HG03558 (cell line): ENCODE measurements at regions not wholly inside any gene's neighbourhood (a gene's known extent, or its start where the extent isn't known, plus 50 kb on each side); places are given as distances from the start of the nearest gene placed in this dataset.
"Not testable (repeated sequence)": the region's sequence is repeated elsewhere in the genome, so short reads cannot be mapped to it uniquely, and the experiment has no call there.

ENCODE experiments used
- ATAC-seq: cut with Tn5 transposase; IDR thresholded peaks from one replicate; pipeline ENCODE4 v1.9.1; 2021; ENCODE audit warnings: moderate number of reproducible peaks; ENCODE audit not compliant: unreplicated experiment; ENCODE audit errors: extremely low read depth

- ATAC-seq = no peak
These were observed 311.2 kb downstream of the FOXO1 start for GRCh38 chr13:40355126-40355724.

GRCh38 chr13:40356011-40356410 is 310.4 kb downstream of the FOXO1 start:
- no peak for ATAC-seq

GRCh38 chr13:40356458-40356857 is 310.0 kb downstream of the FOXO1 start:
- ATAC-seq = not testable (repeated sequence)

GRCh38 chr13:40362502-40362901 is 303.9 kb downstream of the FOXO1 start:
- no peak for ATAC-seq

GRCh38 chr13:40363653-40364052 is 302.8 kb downstream of the FOXO1 start:
- no peak for ATAC-seq

GRCh38 chr13:40366119-40366518 is 300.3 kb downstream of the FOXO1 start:
- no peak for ATAC-seq

GRCh38 chr13:40368127-40368891 is 298.1 kb downstream of the FOXO1 start:
- ATAC-seq = no peak

GRCh38 chr13:40370661-40371060 is 295.8 kb downstream of the FOXO1 start:
- no peak for ATAC-seq

GRCh38 chr13:40371531-40372125 is 294.8 kb downstream of the FOXO1 start:
- ATAC-seq = no peak

GRCh38 chr13:40373608-40374007 is 292.8 kb downstream of the FOXO1 start:
- ATAC-seq = not testable (repeated sequence)

- no peak for ATAC-seq
These were observed 290.8 kb downstream of the FOXO1 start for GRCh38 chr13:40375489-40376171.

GRCh38 chr13:40376296-40376849 is 290.1 kb downstream of the FOXO1 start:
- no peak for ATAC-seq

- no peak for ATAC-seq
These were observed 289.4 kb downstream of the FOXO1 start for GRCh38 chr13:40376867-40377535.

GRCh38 chr13:40377783-40378182 is 288.7 kb downstream of the FOXO1 start:
- no peak for ATAC-seq

GRCh38 chr13:40379196-40379595 is 287.2 kb downstream of the FOXO1 start:
- ATAC-seq = no peak

- ATAC-seq = no peak
These were observed 286.5 kb downstream of the FOXO1 start for GRCh38 chr13:40379794-40380578.

- ATAC-seq = no peak
These were observed 284.3 kb downstream of the FOXO1 start for GRCh38 chr13:40381935-40382764.

GRCh38 chr13:40383132-40383531 is 283.3 kb downstream of the FOXO1 start:
- ATAC-seq = no peak

GRCh38 chr13:40383885-40384284 is 282.6 kb downstream of the FOXO1 start:
- no peak for ATAC-seq
